ENCODE measurements at regions not wholly inside any gene's neighbourhood (a gene's known extent, or its start where the extent isn't known, plus 50 kb on each side); places are given as distances from the start of the nearest gene placed in this dataset.
"Not testable (repeated sequence)": the region's sequence is repeated elsewhere in the genome, so short reads cannot be mapped to it uniquely, and the experiment has no call there.

DNA sequence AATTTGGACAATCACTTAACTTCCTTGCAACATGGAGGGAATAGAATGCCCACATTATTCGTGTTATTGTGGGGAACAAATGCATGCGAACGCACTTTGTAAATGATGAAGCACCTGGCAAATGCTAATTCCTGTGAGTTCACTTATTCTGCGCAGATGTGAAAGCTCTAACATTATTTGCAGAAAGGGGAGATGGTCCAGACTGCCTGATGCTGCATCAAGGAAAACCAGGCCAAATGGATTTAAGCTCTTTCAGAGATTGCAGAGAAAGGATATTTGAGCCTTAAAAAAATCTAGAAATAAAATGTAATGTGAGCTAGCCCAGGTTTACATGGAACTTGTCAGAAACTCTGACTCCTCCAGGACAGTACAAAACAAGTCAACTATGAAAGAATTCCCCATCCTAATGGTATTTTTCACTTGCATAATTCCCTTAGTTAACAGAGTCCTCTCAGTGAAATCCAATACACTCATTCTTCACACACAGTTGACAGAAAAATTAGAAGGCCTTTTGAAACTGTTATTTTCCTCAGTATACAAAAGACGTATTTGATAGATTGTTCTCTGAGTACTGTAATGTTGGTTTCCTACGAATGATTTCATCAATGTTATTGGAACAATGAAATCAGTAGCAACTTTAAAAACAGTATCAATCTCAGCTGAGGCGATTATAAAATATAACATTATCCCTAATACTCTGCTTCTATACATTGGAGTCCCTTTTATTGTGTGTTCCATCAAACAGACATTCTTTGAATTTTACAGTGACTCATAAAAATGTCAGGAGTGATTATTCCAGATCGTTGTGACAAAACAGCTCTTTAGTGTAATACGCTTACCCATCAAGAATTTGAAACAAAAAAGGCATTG is 136.3 kb upstream of the ANK3 start:
- Histone ChIP-seq H3K36me3 (ENCODE audit: insufficient read depth, low read length, poor library complexity, severe bottlenecking) (no peaks in the 10 kb centered on the region), H3K4me1 (ENCODE audit: insufficient read depth, low read length, poor library complexity, severe bottlenecking) (peaks cover 37% of the 10 kb centered on the region), H3K4me3 (ENCODE audit: low read depth, low read length, poor library complexity, severe bottlenecking) (no peak overlapping the region), H3K9me3 (ENCODE audit: low read depth, low read length, poor library complexity, severe bottlenecking) (no peaks in the 10 kb centered on the region), H3K27ac (ENCODE audit: low read depth, low read length, poor library complexity, severe bottlenecking) (peak overlapping the region; percentile 16), H3K27me3 (replicated peaks; ENCODE audit: insufficient read depth, low read depth, low read length, poor library complexity) (no peaks in the 10 kb centered on the region)
- DNase-seq (ENCODE audit: low spot score) = peak; percentile 65
- intact Hi-C loops (cut with micrococcal nuclease; ENCODE audit: unreplicated experiment) = no loop called here
- ChIA-PET CTCF (no interaction called here), POLR2A (ENCODE audit: low non-redundant PET) (no interaction called here)
- TF ChIP-seq EZH2 (IDR thresholded peaks at IDR 0.05; ENCODE audit: borderline replicate concordance, low read depth, low read length, poor library complexity, severe bottlenecking) = no peak
- TF ChIP-seq, protein P1, sequence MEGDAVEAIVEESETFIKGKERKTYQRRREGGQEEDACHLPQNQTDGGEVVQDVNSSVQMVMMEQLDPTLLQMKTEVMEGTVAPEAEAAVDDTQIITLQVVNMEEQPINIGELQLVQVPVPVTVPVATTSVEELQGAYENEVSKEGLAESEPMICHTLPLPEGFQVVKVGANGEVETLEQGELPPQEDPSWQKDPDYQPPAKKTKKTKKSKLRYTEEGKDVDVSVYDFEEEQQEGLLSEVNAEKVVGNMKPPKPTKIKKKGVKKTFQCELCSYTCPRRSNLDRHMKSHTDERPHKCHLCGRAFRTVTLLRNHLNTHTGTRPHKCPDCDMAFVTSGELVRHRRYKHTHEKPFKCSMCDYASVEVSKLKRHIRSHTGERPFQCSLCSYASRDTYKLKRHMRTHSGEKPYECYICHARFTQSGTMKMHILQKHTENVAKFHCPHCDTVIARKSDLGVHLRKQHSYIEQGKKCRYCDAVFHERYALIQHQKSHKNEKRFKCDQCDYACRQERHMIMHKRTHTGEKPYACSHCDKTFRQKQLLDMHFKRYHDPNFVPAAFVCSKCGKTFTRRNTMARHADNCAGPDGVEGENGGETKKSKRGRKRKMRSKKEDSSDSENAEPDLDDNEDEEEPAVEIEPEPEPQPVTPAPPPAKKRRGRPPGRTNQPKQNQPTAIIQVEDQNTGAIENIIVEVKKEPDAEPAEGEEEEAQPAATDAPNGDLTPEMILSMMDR (conservative IDR thresholded peaks at IDR 0.05; ENCODE audit: low read depth, low read length) = no peak
- no TSS peak for BruUV-seq (replicated peaks)

DNA sequence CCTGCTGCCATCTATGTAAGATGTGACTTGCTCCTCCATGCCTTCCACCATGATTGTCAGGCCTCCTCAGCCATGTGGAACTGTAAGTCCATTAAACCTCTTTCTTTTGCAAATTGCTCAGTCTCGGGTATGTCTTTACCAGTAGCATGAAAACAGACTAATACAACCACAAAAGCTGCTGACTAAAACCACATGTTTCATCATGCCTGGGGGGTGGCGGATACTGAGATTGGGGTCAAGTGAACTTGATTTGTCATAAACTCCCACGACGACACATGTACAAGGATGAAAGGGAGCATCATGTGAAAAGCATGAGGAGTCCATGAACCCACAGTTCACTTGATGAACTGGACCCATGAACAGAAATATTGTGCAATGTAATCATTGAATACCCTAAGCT is 134.9 kb upstream of the ANK3 start:
- Histone ChIP-seq H3K9me3 (ENCODE audit: low read depth, low read length, poor library complexity, severe bottlenecking) (no peaks in the 10 kb centered on the region), H3K36me3 (ENCODE audit: insufficient read depth, low read length, poor library complexity, severe bottlenecking) (no peaks in the 10 kb centered on the region), H3K27me3 (replicated peaks; ENCODE audit: insufficient read depth, low read depth, low read length, poor library complexity) (no peaks in the 10 kb centered on the region), H3K27ac (ENCODE audit: low read depth, low read length, poor library complexity, severe bottlenecking) (no peak overlapping the region), H3K4me3 (ENCODE audit: low read depth, low read length, poor library complexity, severe bottlenecking) (no peak overlapping the region), H3K4me1 (ENCODE audit: insufficient read depth, low read length, poor library complexity, severe bottlenecking) (peaks cover 38% of the 10 kb centered on the region)
- BruUV-seq (replicated peaks) = no TSS peak
- intact Hi-C loops (cut with micrococcal nuclease; ENCODE audit: unreplicated experiment) = no loop called here
- POLR2A ChIA-PET (ENCODE audit: low non-redundant PET) = no interaction called here
- no peak for DNase-seq (ENCODE audit: low spot score)
- CTCF ChIA-PET = no interaction called here
- no peak for TF ChIP-seq EZH2 (IDR thresholded peaks at IDR 0.05; ENCODE audit: borderline replicate concordance, low read depth, low read length, poor library complexity, severe bottlenecking)
- TF ChIP-seq, protein P1 (conservative IDR thresholded peaks at IDR 0.05; ENCODE audit: low read depth, low read length) = no peak

DNA sequence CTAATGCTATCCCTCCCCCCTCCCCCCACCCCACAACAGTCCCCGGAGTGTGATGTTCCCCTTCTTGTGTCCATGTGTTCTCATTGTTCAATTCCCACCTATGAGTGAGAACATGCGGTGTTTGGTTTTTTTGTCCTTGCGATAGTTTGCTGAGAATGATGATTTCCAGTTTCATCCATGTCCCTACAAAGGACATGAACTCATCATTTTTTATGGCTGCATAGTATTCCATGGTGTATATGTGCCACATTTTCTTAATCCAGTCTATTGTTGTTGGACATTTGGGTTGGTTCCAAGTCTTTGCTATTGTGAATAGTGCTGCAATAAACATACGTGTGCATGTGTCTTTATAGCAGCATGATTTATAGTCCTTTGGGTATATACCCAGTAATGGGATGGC is 133.7 kb upstream of the ANK3 start:
- H3K36me3 ChIP-seq (ENCODE audit: insufficient read depth, low read length, poor library complexity, severe bottlenecking); CTCF ChIA-PET; H3K4me3 ChIP-seq (ENCODE audit: low read depth, low read length, poor library complexity, severe bottlenecking); H3K27ac ChIP-seq (ENCODE audit: low read depth, low read length, poor library complexity, severe bottlenecking); H3K9me3 ChIP-seq (ENCODE audit: low read depth, low read length, poor library complexity, severe bottlenecking); DNase-seq (ENCODE audit: low spot score); POLR2A ChIA-PET (ENCODE audit: low non-redundant PET); intact Hi-C loops (cut with micrococcal nuclease; ENCODE audit: unreplicated experiment); H3K27me3 ChIP-seq (replicated peaks; ENCODE audit: insufficient read depth, low read depth, low read length, poor library complexity); BruUV-seq (replicated peaks): not testable (repeated sequence)
- peaks cover 38% of the 10 kb centered on the region for H3K4me1 ChIP-seq (ENCODE audit: insufficient read depth, low read length, poor library complexity, severe bottlenecking)

DNA sequence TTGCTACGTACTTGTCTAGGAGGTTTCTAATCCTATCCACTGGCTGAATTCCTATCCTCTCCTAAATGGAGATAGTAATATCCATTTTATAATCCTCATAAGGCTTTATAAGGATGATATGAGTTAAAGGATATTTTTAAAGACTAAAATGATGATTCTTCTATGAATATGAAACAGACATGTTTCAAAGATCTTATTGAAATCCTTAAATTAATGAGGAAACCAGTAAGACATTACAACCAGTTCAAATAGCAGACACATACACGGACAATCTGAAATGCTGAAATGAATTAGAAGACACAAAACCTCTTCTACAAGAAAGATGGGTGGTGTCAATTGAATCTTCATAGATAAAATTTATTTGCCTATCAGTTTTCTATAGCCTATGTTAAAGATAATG is 132.9 kb upstream of the ANK3 start:
- TF ChIP-seq EZH2 (IDR thresholded peaks at IDR 0.05; ENCODE audit: borderline replicate concordance, low read depth, low read length, poor library complexity, severe bottlenecking) = no peak
- TF ChIP-seq, protein P1 (conservative IDR thresholded peaks at IDR 0.05; ENCODE audit: low read depth, low read length) = no peak
- ChIA-PET POLR2A (ENCODE audit: low non-redundant PET) (interaction anchor here (0.7 kb wide), 1 partner anchor 363 kb away, joined by 6 read pairs; no protein-coding TSS in a partner anchor), CTCF (no interaction called here)
- Histone ChIP-seq H3K27ac (ENCODE audit: low read depth, low read length, poor library complexity, severe bottlenecking) (peak overlapping the region; percentile 66), H3K4me1 (ENCODE audit: insufficient read depth, low read length, poor library complexity, severe bottlenecking) (peaks cover 38% of the 10 kb centered on the region), H3K9me3 (ENCODE audit: low read depth, low read length, poor library complexity, severe bottlenecking) (no peaks in the 10 kb centered on the region), H3K4me3 (ENCODE audit: low read depth, low read length, poor library complexity, severe bottlenecking) (no peak overlapping the region), H3K27me3 (replicated peaks; ENCODE audit: insufficient read depth, low read depth, low read length, poor library complexity) (no peaks in the 10 kb centered on the region), H3K36me3 (ENCODE audit: insufficient read depth, low read length, poor library complexity, severe bottlenecking) (no peaks in the 10 kb centered on the region)
- BruUV-seq (replicated peaks) = no TSS peak
- no peak for DNase-seq (ENCODE audit: low spot score)
- intact Hi-C loops (cut with micrococcal nuclease; ENCODE audit: unreplicated experiment) = no loop called here

All from A673 (cell line).